ENCODE measurements at regions not wholly inside any gene's neighbourhood (a gene's known extent, or its start where the extent isn't known, plus 50 kb on each side); places are given as distances from the start of the nearest gene placed in this dataset.

- no peak for TF ChIP-seq GATA3 (IDR thresholded peaks at IDR 0.05; ENCODE audit: low read depth, low read length)
- no peak for TF ChIP-seq GATA2 (IDR thresholded peaks at IDR 0.05; ENCODE audit: low read depth, low read length)
These were observed 222.2 kb downstream of the WNT5A start for GRCh38 chr3:55264919-55265318.

GRCh38 chr3:55252921-55253320 is 234.2 kb downstream of the WNT5A start:
- TF ChIP-seq GATA3 (IDR thresholded peaks at IDR 0.05; ENCODE audit: low read depth, low read length) (no peak), GATA2 (IDR thresholded peaks at IDR 0.05; ENCODE audit: low read depth, low read length) (no peak)

GRCh38 chr3:55247666-55248065 is 239.4 kb downstream of the WNT5A start:
- TF ChIP-seq GATA3 (IDR thresholded peaks at IDR 0.05; ENCODE audit: low read depth, low read length) (no peak), GATA2 (IDR thresholded peaks at IDR 0.05; ENCODE audit: low read depth, low read length) (no peak)

GRCh38 chr3:55246033-55246432 is 241.1 kb downstream of the WNT5A start:
- TF ChIP-seq GATA3 (IDR thresholded peaks at IDR 0.05; ENCODE audit: low read depth, low read length), result no peak
- TF ChIP-seq GATA2 (IDR thresholded peaks at IDR 0.05; ENCODE audit: low read depth, low read length), result no peak

- TF ChIP-seq GATA3 (IDR thresholded peaks at IDR 0.05; ENCODE audit: low read depth, low read length) (no peak), GATA2 (IDR thresholded peaks at IDR 0.05; ENCODE audit: low read depth, low read length) (no peak)
These were observed 241.8 kb downstream of the WNT5A start for GRCh38 chr3:55245351-55245750.

GRCh38 chr3:55244247-55244646 is 242.9 kb downstream of the WNT5A start:
- no peak for TF ChIP-seq GATA3 (IDR thresholded peaks at IDR 0.05; ENCODE audit: low read depth, low read length)
- TF ChIP-seq GATA2 (IDR thresholded peaks at IDR 0.05; ENCODE audit: low read depth, low read length), result no peak

- no peak for TF ChIP-seq GATA3 (IDR thresholded peaks at IDR 0.05; ENCODE audit: low read depth, low read length)
- no peak for TF ChIP-seq GATA2 (IDR thresholded peaks at IDR 0.05; ENCODE audit: low read depth, low read length)
These were observed 243.4 kb downstream of the WNT5A start for GRCh38 chr3:55243678-55244077.

- TF ChIP-seq GATA3 (IDR thresholded peaks at IDR 0.05; ENCODE audit: low read depth, low read length), result no peak
- no peak for TF ChIP-seq GATA2 (IDR thresholded peaks at IDR 0.05; ENCODE audit: low read depth, low read length)
These were observed 244.2 kb downstream of the WNT5A start for GRCh38 chr3:55242921-55243320.

- TF ChIP-seq GATA2 (IDR thresholded peaks at IDR 0.05; ENCODE audit: low read depth, low read length) (no peak), GATA3 (IDR thresholded peaks at IDR 0.05; ENCODE audit: low read depth, low read length) (no peak)
These were observed 246.0 kb downstream of the WNT5A start for GRCh38 chr3:55241098-55241497.

GRCh38 chr3:55235416-55235815 is 251.7 kb downstream of the WNT5A start:
- TF ChIP-seq GATA2 (IDR thresholded peaks at IDR 0.05; ENCODE audit: low read depth, low read length), result no peak
- no peak for TF ChIP-seq GATA3 (IDR thresholded peaks at IDR 0.05; ENCODE audit: low read depth, low read length)

GRCh38 chr3:55226696-55227095 is 260.4 kb downstream of the WNT5A start:
- TF ChIP-seq GATA2 (IDR thresholded peaks at IDR 0.05; ENCODE audit: low read depth, low read length) (no peak), GATA3 (IDR thresholded peaks at IDR 0.05; ENCODE audit: low read depth, low read length) (no peak)

GRCh38 chr3:55218577-55218976 is 268.5 kb downstream of the WNT5A start:
- TF ChIP-seq GATA2 (IDR thresholded peaks at IDR 0.05; ENCODE audit: low read depth, low read length) (no peak), GATA3 (IDR thresholded peaks at IDR 0.05; ENCODE audit: low read depth, low read length) (no peak)

- TF ChIP-seq GATA3 (IDR thresholded peaks at IDR 0.05; ENCODE audit: low read depth, low read length), result no peak
These were observed 279.4 kb downstream of the WNT5A start for GRCh38 chr3:55207744-55208143.

- no peak for TF ChIP-seq GATA2 (IDR thresholded peaks at IDR 0.05; ENCODE audit: low read depth, low read length)
- TF ChIP-seq GATA3 (IDR thresholded peaks at IDR 0.05; ENCODE audit: low read depth, low read length), result no peak
These were observed 278.1 kb upstream of the LRTM1 start for GRCh38 chr3:55205990-55206389.

- TF ChIP-seq GATA3 (IDR thresholded peaks at IDR 0.05; ENCODE audit: low read depth, low read length) (no peak), GATA2 (IDR thresholded peaks at IDR 0.05; ENCODE audit: low read depth, low read length) (no peak)
These were observed 276.6 kb upstream of the LRTM1 start for GRCh38 chr3:55204417-55204816.

GRCh38 chr3:55203546-55203945 is 275.7 kb upstream of the LRTM1 start:
- TF ChIP-seq GATA2 (IDR thresholded peaks at IDR 0.05; ENCODE audit: low read depth, low read length) (no peak), GATA3 (IDR thresholded peaks at IDR 0.05; ENCODE audit: low read depth, low read length) (no peak)

All from SH-SY5Y (cell line).